H1 (cell line): ENCODE measurements at regions not wholly inside any gene's neighbourhood (a gene's known extent, or its start where the extent isn't known, plus 50 kb on each side); places are given as distances from the start of the nearest gene placed in this dataset.

Experiments used
- ASH2L ChIP-seq: fragments of 200-600, 300-600 bp; sonication (generic); IDR thresholded peaks from one replicate; pipeline ENCODE4 v1.7.1; 2017; ENCODE audit warnings: low read length
- CBX8 ChIP-seq: fragments of 300-800, 300-1000 bp; sonication (generic); IDR thresholded peaks from 2 replicates; pipeline ENCODE4 v1.7.1; 2016; ENCODE audit warnings: low read depth, low read length, borderline replicate concordance
- EGR1 ChIP-seq: IDR thresholded peaks from 2 replicates; pipeline ENCODE4 v1.6.1; 2011; ENCODE audit warnings: low read depth, low read length, borderline replicate concordance
- KDM1A ChIP-seq: fragments of 200-600, 300-600 bp; sonication (generic); IDR thresholded peaks from 2 replicates; pipeline ENCODE4 v1.7.1; 2016; ENCODE audit warnings: mild to moderate bottlenecking, low read length, borderline replicate concordance
- PHF8 ChIP-seq: fragments of 200-600 bp; sonication (generic); conservative IDR thresholded peaks from 2 replicates; pipeline ENCODE4 v1.7.1; 2012; ENCODE audit warnings: low read depth, mild to moderate bottlenecking, inconsistent platforms, low read length, moderate library complexity
- POLR2A ChIP-seq, 2 experiments: IDR thresholded peaks; 1 replicate in 1 of 2; 2 replicates in 1 of 2; pipeline ENCODE4 v1.6.1; 2011; ENCODE audit warnings: low read depth in 2 of 2, low read length in 2 of 2, mild to moderate bottlenecking in 2 of 2; ENCODE audit errors: control extremely low read depth in 1 of 2
- POLR2AphosphoS5 ChIP-seq: IDR thresholded peaks from 2 replicates; pipeline ENCODE4 v1.6.1; 2011; ENCODE audit warnings: low read depth, low read length
- RBBP5 ChIP-seq: IDR thresholded peaks from 2 replicates; pipeline ENCODE4 v1.7.1; 2012; ENCODE audit warnings: low read depth, mild to moderate bottlenecking, inconsistent platforms, low read length, moderate library complexity, borderline replicate concordance
- SP1 ChIP-seq: IDR thresholded peaks from 2 replicates; pipeline ENCODE4 v1.6.1; 2011; ENCODE audit warnings: low read depth, low read length
- TAF1 ChIP-seq: IDR thresholded peaks from 2 replicates; pipeline ENCODE4 v1.6.1; 2011; ENCODE audit warnings: mild to moderate bottlenecking, low read depth, low read length
- TF ChIP-seq, protein P1 (sequence below), 3 experiments: IDR thresholded peaks; 1 replicate in 2 of 3; 2 replicates in 1 of 3; pipeline versions ENCODE4 v1.5.1 to v1.6.1; 2011; ENCODE audit warnings: low read length in 3 of 3, mild to moderate bottlenecking in 3 of 3, inconsistent platforms in 2 of 3, low read depth in 1 of 3, moderate library complexity in 1 of 3; ENCODE audit not compliant: insufficient read depth in 1 of 3; ENCODE audit errors: control extremely low read depth in 1 of 3
- TF ChIP-seq, protein P2 (sequence below): IDR thresholded peaks from 2 replicates; pipeline ENCODE4 v1.6.1; 2012; ENCODE audit warnings: inconsistent platforms
- TF ChIP-seq, protein P3 (sequence below): IDR thresholded peaks from 2 replicates; pipeline ENCODE4 v1.6.1; 2011; ENCODE audit warnings: low read length, improper control_type of control experiment

DNA sequence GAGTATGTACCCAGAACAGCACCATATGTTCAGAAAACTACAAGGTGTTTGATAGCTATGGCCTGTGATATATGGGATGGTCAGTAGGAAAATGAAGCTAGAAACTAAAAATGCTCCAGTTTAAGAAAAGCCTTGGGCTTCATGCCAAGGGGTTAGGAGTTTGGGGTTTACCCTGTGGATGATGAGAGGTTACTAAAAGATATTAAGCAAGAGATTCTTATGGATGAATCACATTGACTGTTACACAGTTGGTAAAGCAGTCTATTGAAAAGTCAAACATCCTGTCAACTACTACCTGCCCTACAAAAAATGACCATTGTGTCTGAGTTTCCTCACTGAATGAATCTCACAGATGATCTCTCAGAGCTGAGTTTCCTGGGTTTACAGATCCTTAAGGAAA, 166.2 kb upstream of the INHBA start:
- TF ChIP-seq, protein P1, sequence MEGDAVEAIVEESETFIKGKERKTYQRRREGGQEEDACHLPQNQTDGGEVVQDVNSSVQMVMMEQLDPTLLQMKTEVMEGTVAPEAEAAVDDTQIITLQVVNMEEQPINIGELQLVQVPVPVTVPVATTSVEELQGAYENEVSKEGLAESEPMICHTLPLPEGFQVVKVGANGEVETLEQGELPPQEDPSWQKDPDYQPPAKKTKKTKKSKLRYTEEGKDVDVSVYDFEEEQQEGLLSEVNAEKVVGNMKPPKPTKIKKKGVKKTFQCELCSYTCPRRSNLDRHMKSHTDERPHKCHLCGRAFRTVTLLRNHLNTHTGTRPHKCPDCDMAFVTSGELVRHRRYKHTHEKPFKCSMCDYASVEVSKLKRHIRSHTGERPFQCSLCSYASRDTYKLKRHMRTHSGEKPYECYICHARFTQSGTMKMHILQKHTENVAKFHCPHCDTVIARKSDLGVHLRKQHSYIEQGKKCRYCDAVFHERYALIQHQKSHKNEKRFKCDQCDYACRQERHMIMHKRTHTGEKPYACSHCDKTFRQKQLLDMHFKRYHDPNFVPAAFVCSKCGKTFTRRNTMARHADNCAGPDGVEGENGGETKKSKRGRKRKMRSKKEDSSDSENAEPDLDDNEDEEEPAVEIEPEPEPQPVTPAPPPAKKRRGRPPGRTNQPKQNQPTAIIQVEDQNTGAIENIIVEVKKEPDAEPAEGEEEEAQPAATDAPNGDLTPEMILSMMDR (IDR thresholded peaks at IDR 0.05; ENCODE audit: control extremely low read depth in 1 of 3, insufficient read depth in 1 of 3, low read depth in 1 of 3, low read length in 3 of 3): no peak
- TF ChIP-seq RBBP5: no peak
- TF ChIP-seq, protein P2, sequence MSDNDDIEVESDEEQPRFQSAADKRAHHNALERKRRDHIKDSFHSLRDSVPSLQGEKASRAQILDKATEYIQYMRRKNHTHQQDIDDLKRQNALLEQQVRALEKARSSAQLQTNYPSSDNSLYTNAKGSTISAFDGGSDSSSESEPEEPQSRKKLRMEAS: no peak
- no peak for TF ChIP-seq EGR1
- no peak for TF ChIP-seq TAF1
- TF ChIP-seq ASH2L: no peak
- TF ChIP-seq PHF8: no peak
- TF ChIP-seq POLR2A (IDR thresholded peaks at IDR 0.05; ENCODE audit: control extremely low read depth in 1 of 2, low read depth in 2 of 2, low read length in 2 of 2): no peak
- TF ChIP-seq KDM1A: no peak
- no peak for TF ChIP-seq SP1
- TF ChIP-seq POLR2AphosphoS5: no peak
- no peak for TF ChIP-seq CBX8
- TF ChIP-seq, protein P3, sequence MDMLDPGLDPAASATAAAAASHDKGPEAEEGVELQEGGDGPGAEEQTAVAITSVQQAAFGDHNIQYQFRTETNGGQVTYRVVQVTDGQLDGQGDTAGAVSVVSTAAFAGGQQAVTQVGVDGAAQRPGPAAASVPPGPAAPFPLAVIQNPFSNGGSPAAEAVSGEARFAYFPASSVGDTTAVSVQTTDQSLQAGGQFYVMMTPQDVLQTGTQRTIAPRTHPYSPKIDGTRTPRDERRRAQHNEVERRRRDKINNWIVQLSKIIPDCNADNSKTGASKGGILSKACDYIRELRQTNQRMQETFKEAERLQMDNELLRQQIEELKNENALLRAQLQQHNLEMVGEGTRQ: no peak
